GM23338 (cell line): ENCODE measurements at regions not wholly inside any gene's neighbourhood (a gene's known extent, or its start where the extent isn't known, plus 50 kb on each side); places are given as distances from the start of the nearest gene placed in this dataset.

ENCODE experiments used
- CREB1 ChIP-seq: fragments of 250-450 bp; sonication (Bioruptor Pico); IDR thresholded peaks from 2 replicates; pipeline ENCODE4 v1.5.0; 2020; ENCODE audit warnings: low read depth, mild to moderate bottlenecking, moderate library complexity
- EZH2 ChIP-seq: fragments of 200-600 bp; sonication (generic); IDR thresholded peaks from one replicate; pipeline ENCODE4 v1.8.0; 2017; ENCODE audit warnings: antibody characterized with exemption, mild to moderate bottlenecking, low read depth; ENCODE audit not compliant: unreplicated experiment
- NANOG ChIP-seq: IDR thresholded peaks from 2 replicates; pipeline ENCODE4 v1.6.1; 2016; ENCODE audit warnings: antibody characterized with exemption, borderline replicate concordance
- POLR2AphosphoS5 ChIP-seq: IDR thresholded peaks from 2 replicates; pipeline ENCODE4 v1.6.1; 2016; ENCODE audit warnings: antibody characterized with exemption, low read depth
- REST ChIP-seq: IDR thresholded peaks from one replicate; pipeline ENCODE4 v1.6.1; 2018; ENCODE audit warnings: antibody characterized with exemption; ENCODE audit not compliant: unreplicated experiment
- ZNF114 ChIP-seq: fragments of 250-450 bp; sonication (Bioruptor Pico); IDR thresholded peaks from 2 replicates; pipeline ENCODE4 v1.5.0; 2020; ENCODE audit warnings: mild to moderate bottlenecking, moderate library complexity
- TF ChIP-seq, protein P1 (sequence below), 2 experiments: fragments of 200-600 bp in 1 of 2; sonication (generic) in 1 of 2; conservative IDR thresholded peaks; 2 replicates each; pipeline versions ENCODE4 v1.5.1 to v1.6.1; 2016 to 2017; ENCODE audit warnings: antibody characterized with exemption in 2 of 2, low read depth in 2 of 2, mild to moderate bottlenecking in 2 of 2, moderate library complexity in 1 of 2

DNA sequence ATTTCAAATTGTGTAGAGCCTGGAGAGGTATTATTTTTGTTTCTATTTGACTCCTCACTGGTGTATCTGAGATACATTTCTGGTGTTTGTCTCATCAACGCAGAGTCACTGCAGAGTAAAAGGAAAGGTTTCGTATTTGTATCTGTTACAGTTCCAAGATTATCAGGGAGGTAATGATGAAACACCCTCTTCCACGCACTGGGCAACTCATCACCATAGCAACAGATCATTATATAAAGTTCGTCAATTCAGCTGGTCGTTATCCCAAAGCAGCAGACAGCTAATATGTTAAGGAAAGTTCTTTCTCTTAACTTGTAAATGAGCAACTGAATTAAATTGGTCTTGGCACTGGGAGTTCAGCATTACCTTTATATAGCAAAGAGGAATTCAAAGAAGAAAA, 513.5 kb downstream of the MTRR start:
- TF ChIP-seq, protein P1, sequence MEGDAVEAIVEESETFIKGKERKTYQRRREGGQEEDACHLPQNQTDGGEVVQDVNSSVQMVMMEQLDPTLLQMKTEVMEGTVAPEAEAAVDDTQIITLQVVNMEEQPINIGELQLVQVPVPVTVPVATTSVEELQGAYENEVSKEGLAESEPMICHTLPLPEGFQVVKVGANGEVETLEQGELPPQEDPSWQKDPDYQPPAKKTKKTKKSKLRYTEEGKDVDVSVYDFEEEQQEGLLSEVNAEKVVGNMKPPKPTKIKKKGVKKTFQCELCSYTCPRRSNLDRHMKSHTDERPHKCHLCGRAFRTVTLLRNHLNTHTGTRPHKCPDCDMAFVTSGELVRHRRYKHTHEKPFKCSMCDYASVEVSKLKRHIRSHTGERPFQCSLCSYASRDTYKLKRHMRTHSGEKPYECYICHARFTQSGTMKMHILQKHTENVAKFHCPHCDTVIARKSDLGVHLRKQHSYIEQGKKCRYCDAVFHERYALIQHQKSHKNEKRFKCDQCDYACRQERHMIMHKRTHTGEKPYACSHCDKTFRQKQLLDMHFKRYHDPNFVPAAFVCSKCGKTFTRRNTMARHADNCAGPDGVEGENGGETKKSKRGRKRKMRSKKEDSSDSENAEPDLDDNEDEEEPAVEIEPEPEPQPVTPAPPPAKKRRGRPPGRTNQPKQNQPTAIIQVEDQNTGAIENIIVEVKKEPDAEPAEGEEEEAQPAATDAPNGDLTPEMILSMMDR (conservative IDR thresholded peaks at IDR 0.05; ENCODE audit: low read depth in 2 of 2) = no peak
- TF ChIP-seq NANOG = no peak
- no peak for TF ChIP-seq POLR2AphosphoS5
- TF ChIP-seq CREB1 (CRISPR knock-in tag) = no peak
- no peak for TF ChIP-seq ZNF114 (CRISPR knock-in tag)
- TF ChIP-seq EZH2 = no peak
- no peak for TF ChIP-seq REST
